HUES48 (cell line): ENCODE measurements at regions not wholly inside any gene's neighbourhood (a gene's known extent, or its start where the extent isn't known, plus 50 kb on each side); places are given as distances from the start of the nearest gene placed in this dataset.

Experiments
- H3K27ac ChIP-seq: one replicate; pipeline ENCODE4 v1.7.0; 2013; ENCODE audit warnings: low read depth, low read length, inconsistent platforms
- H3K27me3 ChIP-seq: 2 replicates; pipeline ENCODE4 v1.6.1; 2013; ENCODE audit warnings: mild to moderate bottlenecking, low read length; ENCODE audit not compliant: control insufficient read depth, insufficient read depth
- H3K36me3 ChIP-seq: 2 replicates; pipeline ENCODE4 v1.6.1; 2013; ENCODE audit warnings: low read length; ENCODE audit not compliant: control insufficient read depth, insufficient read depth
- H3K4me1 ChIP-seq: 2 replicates; pipeline ENCODE4 v1.6.1; 2013; ENCODE audit warnings: mild to moderate bottlenecking, low read length; ENCODE audit not compliant: control insufficient read depth, insufficient read depth
- H3K4me3 ChIP-seq: 2 replicates; pipeline ENCODE4 v1.5.1; 2013; ENCODE audit warnings: mild to moderate bottlenecking, low read depth, low read length
- H3K9ac ChIP-seq: 2 replicates; pipeline ENCODE4 v1.6.1; 2013; ENCODE audit warnings: mild to moderate bottlenecking, low read depth, low read length, moderate library complexity
- H3K9me3 ChIP-seq: 2 replicates; pipeline ENCODE4 v1.6.1; 2013; ENCODE audit warnings: low read length; ENCODE audit not compliant: control insufficient read depth, insufficient read depth

GRCh38 chr14:95597784-95598211 is 62.9 kb downstream of the GLRX5 start:
- Histone ChIP-seq H3K27me3 (peaks cover 6% of the 10 kb centered on the region; the same call in 1 of the 2 replicates), H3K27ac (peak overlapping the region; percentile 66), H3K4me1 (peaks cover 14% of the 10 kb centered on the region; the same call in 1 of the 2 replicates), H3K9ac (peak overlapping the region; percentile 29; the same call in 1 of the 2 replicates), H3K4me3 (peak overlapping the region; percentile 32), H3K36me3 (no peaks in the 10 kb centered on the region), H3K9me3 (no peaks in the 10 kb centered on the region)

- H3K4me3 ChIP-seq: no peak overlapping the region
- no peaks in the 10 kb centered on the region for H3K36me3 ChIP-seq
- no peaks in the 10 kb centered on the region for H3K9me3 ChIP-seq
- peaks cover 6% of the 10 kb centered on the region; the same call in 1 of the 2 replicates for H3K27me3 ChIP-seq
- H3K9ac ChIP-seq: no peak overlapping the region
- H3K4me1 ChIP-seq: peaks cover 14% of the 10 kb centered on the region; the same call in 1 of the 2 replicates
- no peak overlapping the region for H3K27ac ChIP-seq
These were observed 66.8 kb downstream of the GLRX5 start for GRCh38 chr14:95601650-95602049.

- Histone ChIP-seq H3K9me3 (no peaks in the 10 kb centered on the region), H3K27ac (no peak overlapping the region), H3K4me3 (no peak overlapping the region), H3K9ac (no peak overlapping the region), H3K4me1 (0 out of 2 replicates have a peak, but pooled peaks cover 5% of the 10 kb centered on the region), H3K36me3 (no peaks in the 10 kb centered on the region), H3K27me3 (peaks cover 3% of the 10 kb centered on the region; the same call in 1 of the 2 replicates)
These were observed 68.6 kb downstream of the GLRX5 start for GRCh38 chr14:95603415-95603814.

- H3K9ac ChIP-seq: no peak overlapping the region
- no peak overlapping the region for H3K4me3 ChIP-seq
- H3K9me3 ChIP-seq: no peaks in the 10 kb centered on the region
- H3K27ac ChIP-seq: no peak overlapping the region
- H3K4me1 ChIP-seq: 0 out of 2 replicates have a peak, but pooled peaks cover 5% of the 10 kb centered on the region
- no peaks in the 10 kb centered on the region for H3K27me3 ChIP-seq
- no peaks in the 10 kb centered on the region for H3K36me3 ChIP-seq
These were observed 71.4 kb downstream of the GLRX5 start for GRCh38 chr14:95606266-95606665.

- Histone ChIP-seq H3K9me3 (no peaks in the 10 kb centered on the region), H3K4me1 (no peaks in the 10 kb centered on the region), H3K4me3 (no peak overlapping the region), H3K27ac (no peak overlapping the region), H3K9ac (no peak overlapping the region), H3K27me3 (no peaks in the 10 kb centered on the region), H3K36me3 (no peaks in the 10 kb centered on the region)
These were observed 73.9 kb downstream of the GLRX5 start for GRCh38 chr14:95608637-95609235.

- no peaks in the 10 kb centered on the region for H3K27me3 ChIP-seq
These were observed 74.6 kb downstream of the GLRX5 start for GRCh38 chr14:95609398-95609990.

GRCh38 chr14:95611293-95611880 is 74.8 kb upstream of the TCL1B start:
- no peak overlapping the region for H3K27ac ChIP-seq
- no peaks in the 10 kb centered on the region for H3K4me1 ChIP-seq
- H3K27me3 ChIP-seq: no peaks in the 10 kb centered on the region
- no peaks in the 10 kb centered on the region for H3K36me3 ChIP-seq
- no peaks in the 10 kb centered on the region for H3K9me3 ChIP-seq
- H3K9ac ChIP-seq: no peak overlapping the region
- H3K4me3 ChIP-seq: no peak overlapping the region

More at GRCh38 chr14:95609398-95609990, 74.6 kb downstream of the GLRX5 start:
- Histone ChIP-seq H3K4me1 (no peaks in the 10 kb centered on the region), H3K9me3 (no peaks in the 10 kb centered on the region), H3K4me3 (no peak overlapping the region), H3K27ac (no peak overlapping the region), H3K36me3 (no peaks in the 10 kb centered on the region), H3K9ac (no peak overlapping the region)

DNA sequence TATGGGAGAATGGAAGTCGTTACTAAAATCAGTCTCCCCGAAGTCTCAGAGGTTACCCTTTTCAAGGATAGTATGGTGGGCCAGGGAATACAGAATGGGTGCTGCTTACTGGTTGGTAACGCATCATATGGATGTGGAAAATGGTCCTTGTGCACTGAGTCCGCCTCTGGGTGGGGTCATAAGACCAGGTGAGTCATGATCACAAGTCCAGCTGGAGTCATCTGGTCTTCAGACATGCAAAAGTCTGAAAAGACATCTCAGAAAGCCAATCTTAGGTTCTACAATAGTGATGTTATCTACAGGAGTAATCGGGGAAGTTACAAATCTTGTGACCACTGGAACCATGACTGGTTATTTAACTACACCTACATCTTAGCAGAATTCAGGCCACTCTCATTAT is 71.9 kb upstream of the TCL1B start:
- H3K9me3 ChIP-seq: no peaks in the 10 kb centered on the region
- H3K27me3 ChIP-seq: no peaks in the 10 kb centered on the region
- peaks cover 16% of the 10 kb centered on the region; the same call in 1 of the 2 replicates for H3K4me1 ChIP-seq
- H3K27ac ChIP-seq: no peak overlapping the region
- no peaks in the 10 kb centered on the region for H3K36me3 ChIP-seq
- H3K4me3 ChIP-seq: no peak overlapping the region
- no peak overlapping the region for H3K9ac ChIP-seq

GRCh38 chr14:95616745-95617144 is 69.5 kb upstream of the TCL1B start:
- no peaks in the 10 kb centered on the region for H3K27me3 ChIP-seq
- no peak overlapping the region for H3K27ac ChIP-seq
- H3K9me3 ChIP-seq: no peaks in the 10 kb centered on the region
- H3K9ac ChIP-seq: no peak overlapping the region
- no peaks in the 10 kb centered on the region for H3K36me3 ChIP-seq
- H3K4me3 ChIP-seq: no peak overlapping the region
- H3K4me1 ChIP-seq: peaks cover 29% of the 10 kb centered on the region

DNA sequence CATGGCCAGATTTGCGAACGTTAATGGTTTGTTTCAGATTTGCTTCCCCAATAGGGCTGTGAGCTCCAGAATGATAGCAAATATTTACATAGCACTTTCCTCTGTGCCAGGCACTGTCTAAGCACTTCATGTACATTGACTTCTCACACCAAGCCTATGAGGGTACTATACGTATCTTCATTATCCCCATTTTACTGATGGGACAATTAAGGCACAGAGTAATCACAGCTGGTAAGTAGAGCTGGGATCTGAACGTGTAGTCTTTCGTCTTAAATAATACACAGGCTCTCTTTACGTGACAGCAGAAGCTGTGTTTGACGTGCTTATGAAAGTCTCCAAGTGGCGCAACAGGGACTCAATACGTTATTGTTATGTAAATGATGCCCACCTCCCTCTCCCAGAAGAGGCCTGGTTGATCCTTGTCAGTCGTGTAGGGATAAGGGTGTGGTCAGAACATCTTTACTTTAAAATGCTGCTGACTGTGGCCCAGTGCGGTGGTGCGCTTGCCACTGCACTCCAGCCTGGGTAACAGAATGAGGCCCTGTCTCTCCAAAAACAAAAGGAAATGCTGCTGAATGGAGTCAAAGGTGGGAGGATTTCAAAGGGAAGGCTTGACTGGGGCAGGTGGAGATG is 66.3 kb upstream of the TCL1B start:
- Histone ChIP-seq H3K36me3 (no peaks in the 10 kb centered on the region), H3K9me3 (no peaks in the 10 kb centered on the region), H3K9ac (no peak overlapping the region), H3K4me1 (peaks cover 39% of the 10 kb centered on the region), H3K4me3 (no peak overlapping the region), H3K27ac (no peak overlapping the region), H3K27me3 (no peaks in the 10 kb centered on the region)

- Histone ChIP-seq H3K27ac (no peak overlapping the region), H3K4me1 (peaks cover 39% of the 10 kb centered on the region), H3K9me3 (no peaks in the 10 kb centered on the region), H3K9ac (no peak overlapping the region), H3K27me3 (no peaks in the 10 kb centered on the region), H3K4me3 (no peak overlapping the region), H3K36me3 (no peaks in the 10 kb centered on the region)
These were observed 65.6 kb upstream of the TCL1B start for GRCh38 chr14:95620659-95621059.
